ENCODE measurements at regions not wholly inside any gene's neighbourhood (a gene's known extent, or its start where the extent isn't known, plus 50 kb on each side); places are given as distances from the start of the nearest gene placed in this dataset.

DNA sequence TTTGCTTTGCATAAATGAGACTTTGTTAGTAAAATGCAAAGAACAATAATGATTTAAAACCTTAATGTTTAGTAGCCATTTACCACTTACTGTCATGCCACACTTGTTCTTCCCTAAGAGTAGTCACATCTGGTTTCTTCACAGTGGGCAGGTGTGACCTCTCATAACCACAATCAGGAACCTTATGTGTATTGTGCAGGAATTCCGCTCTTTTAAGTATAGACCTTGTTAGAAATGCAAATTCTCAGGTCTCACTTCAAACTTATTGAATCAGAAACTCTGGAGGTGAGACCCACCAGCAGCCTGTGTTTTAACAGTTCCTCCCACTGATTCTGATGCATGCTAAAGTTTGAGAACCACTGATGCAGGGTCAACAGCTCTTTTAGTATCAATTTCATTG, 518.8 kb upstream of the MEX3C start:
- TF ChIP-seq CTCF (IDR thresholded peaks at IDR 0.05; ENCODE audit: low read length) = no peak
- TF ChIP-seq EZH2 (optimal IDR thresholded peaks at IDR 0.05; ENCODE audit: low read depth, low read length) = no peak
